ENCODE measurements at regions not wholly inside any gene's neighbourhood (a gene's known extent, or its start where the extent isn't known, plus 50 kb on each side); places are given as distances from the start of the nearest gene placed in this dataset.

GRCh38 chr2:18930971-18931370 lies 341.6 kb upstream of the NT5C1B start:
- TF ChIP-seq JUN (IDR thresholded peaks at IDR 0.05; ENCODE audit: borderline replicate concordance, insufficient read depth, insufficient read length, low read depth) (no peak), CTCF (IDR thresholded peaks at IDR 0.05; ENCODE audit: extremely low read depth in 1 of 2, insufficient read depth in 1 of 2, low read depth in 1 of 2, low read length in 2 of 2) (no peak), POLR2A (IDR thresholded peaks at IDR 0.05; ENCODE audit: low read depth, low read length) (no peak), POLR2AphosphoS5 (IDR thresholded peaks at IDR 0.05; ENCODE audit: insufficient read depth, low read depth, low read length) (no peak)

Data from endothelial cell of umbilical vein (primary cell).